HepG2 (cell line): ENCODE measurements at regions not wholly inside any gene's neighbourhood (a gene's known extent, or its start where the extent isn't known, plus 50 kb on each side); places are given as distances from the start of the nearest gene placed in this dataset.

Experiments used
- ATAC-seq: fragments of 200-7000 bp; cut with Tn5 transposase; 3 replicates; pipeline ENCODE4 v1.9.1; 2020; ENCODE audit warnings: mild to moderate bottlenecking, moderate library complexity
- BruUV-seq: library from RNA; stranded (reverse); fragments of 400-500 nt; replicated peaks from 2 replicates; lab custom pipeline; 2021; lab: Mats Ljungman, UMichigan
- CTCF ChIA-PET: fragments of 300-600 bp; formaldehyde crosslinking; extraction: SDS; loops from one replicate; lab custom pipeline; 2021; ENCODE audit warnings: low total read pairs, inconsistent platforms, low intra/inter-chr PET ratio; lab: Yijun Ruan, JAX
- POLR2A ChIA-PET: fragments of 350-600 bp; sonication (Branson Sonifier 250); formaldehyde crosslinking; loops from one replicate; lab custom pipeline; 2020; ENCODE audit warnings: antibody characterized with exemption, inconsistent platforms; lab: Yijun Ruan, JAX
- DNase-seq: peaks from one replicate; pipeline ENCODE4 v3.0.0-alpha.2; 2015; ENCODE audit warnings: low spot score
- FAIRE-seq: peaks from 3 replicates; lab custom pipeline; 2011; peaks lifted over from hg19 to GRCh38; lab: Jason Lieb, UNC
- H2AFZ ChIP-seq: one replicate; pipeline ENCODE4 v1.6.1; 2011; ENCODE audit warnings: low read length, inconsistent platforms
- H3K27ac ChIP-seq: fragments of 300-600 bp; 3 replicates; pipeline ENCODE4 v1.8.0; 2011; ENCODE audit warnings: mixed run types, mild to moderate bottlenecking, mixed read lengths, low read length, inconsistent platforms; ENCODE audit not compliant: insufficient read depth; ENCODE audit errors: extremely low read length
- H3K27me3 ChIP-seq, 2 experiments: fragments of 200-600 bp in 1 of 2; 2 replicates in 1 of 2; 3 replicates in 1 of 2; pipeline versions ENCODE4 v1.6.0 to v1.8.0; 2011; ENCODE audit warnings: low read length in 2 of 2, mild to moderate bottlenecking in 2 of 2, moderate library complexity in 2 of 2, inconsistent platforms in 1 of 2; ENCODE audit not compliant: insufficient read depth in 2 of 2, control insufficient read depth in 1 of 2
- H3K36me3 ChIP-seq, 2 experiments: fragments of 200-600 bp in 1 of 2; replicated peaks in 1 of 2; 2 replicates in 1 of 2; 3 replicates in 1 of 2; pipeline versions ENCODE4 v1.5.1 to v1.8.0; 2011; ENCODE audit warnings: low read length in 2 of 2, inconsistent platforms in 1 of 2; ENCODE audit not compliant: insufficient read depth in 2 of 2, control insufficient read depth in 1 of 2
- H3K4me1 ChIP-seq: 2 replicates; pipeline ENCODE4 v1.5.1; 2012; ENCODE audit warnings: low read length, inconsistent platforms; ENCODE audit not compliant: insufficient read depth
- H3K4me2 ChIP-seq: 2 replicates; pipeline ENCODE4 v1.6.0; 2011; ENCODE audit warnings: low read depth, low read length, inconsistent platforms
- H3K4me3 ChIP-seq, 3 experiments: fragments of 200-600 bp in 1 of 3; sonication (generic), shearing (Covaris generic) in 1 of 3; replicated peaks in 1 of 3; 2 replicates each; pipeline ENCODE4 v1.5.1; 2011 to 2016; ENCODE audit warnings: low read length in 3 of 3, inconsistent platforms in 2 of 3, low read depth in 2 of 3, mild to moderate bottlenecking in 2 of 3, control low read depth in 1 of 3, mixed read lengths in 1 of 3; ENCODE audit not compliant: insufficient read depth in 1 of 3
- H3K79me2 ChIP-seq: one replicate; pipeline ENCODE4 v1.6.1; 2011; ENCODE audit warnings: low read length, inconsistent platforms; ENCODE audit not compliant: insufficient read depth
- H3K9ac ChIP-seq: 2 replicates; pipeline ENCODE4 v1.6.0; 2011; ENCODE audit warnings: mild to moderate bottlenecking, low read depth, low read length, inconsistent platforms; ENCODE audit not compliant: insufficient read depth
- H3K9me3 ChIP-seq: 2 replicates; pipeline ENCODE4 v1.5.1; 2012; ENCODE audit warnings: mild to moderate bottlenecking, low read length
- H4K20me1 ChIP-seq: 2 replicates; pipeline ENCODE4 v1.6.0; 2011; ENCODE audit warnings: inconsistent platforms, mild to moderate bottlenecking, low read length, moderate library complexity; ENCODE audit not compliant: insufficient read depth
- MYC ChIP-seq: sonication (generic); formaldehyde crosslinking; IDR thresholded peaks from 2 replicates; pipeline ENCODE4 v1.9.0; 2021; ENCODE audit warnings: missing genetic modification reagents, borderline replicate concordance
- PHF21A ChIP-seq: sonication (generic); formaldehyde crosslinking; IDR thresholded peaks from 2 replicates; pipeline ENCODE4 v1.5.0; 2020; ENCODE audit warnings: mild to moderate bottlenecking, missing genetic modification reagents
- RFX5 ChIP-seq: IDR thresholded peaks from 2 replicates; pipeline ENCODE4 v1.6.1; 2011; ENCODE audit warnings: low read depth, low read length, improper control_type of control experiment
- ZFYVE20 ChIP-seq: sonication (generic); formaldehyde crosslinking; IDR thresholded peaks from 2 replicates; pipeline ENCODE4 v1.8.0; 2023; ENCODE audit warnings: low read depth, mild to moderate bottlenecking, moderate library complexity, missing genetic modification reagents, borderline replicate concordance
- ZNF574 ChIP-seq: sonication (generic); formaldehyde crosslinking; IDR thresholded peaks from 2 replicates; pipeline ENCODE4 v1.4.0; 2020; ENCODE audit warnings: missing genetic modification reagents
- WGBS: methylation state at CpG from one replicate; pipeline ENCODE4 v1.1.6; 2017; ENCODE audit warnings: low lambda C conversion rate; 5-methylcytosine and 5-hydroxymethylcytosine counted together
- in situ Hi-C: cut with HindIII; loops from 2 replicates; pipeline ENCODE4 v1.10.0; 2017; ENCODE audit warnings: low pct_unique_long_range_greater_than_20kb; ENCODE audit not compliant: extremely low pct_ligation_motif_present
- intact Hi-C: fragments of 100-400 bp; cut with micrococcal nuclease; formaldehyde crosslinking; loops from one replicate; pipeline ENCODE4 v1.10.0; 2022; ENCODE audit not compliant: unreplicated experiment

- TF ChIP-seq ZNF574, result no peak
- TF ChIP-seq MYC, result no peak
- no peak for TF ChIP-seq PHF21A (CRISPR knock-in tag)
Measured at GRCh38 chr4:34043131-34043530, 2201.2 kb downstream of the ARAP2 start (continued).

- Histone ChIP-seq H3K27me3 (no peaks in the 10 kb centered on the region), H3K4me2 (no peak overlapping the region), H2AFZ (no peak overlapping the region), H3K36me3 (no peaks in the 10 kb centered on the region), H3K4me1 (no peaks in the 10 kb centered on the region), H4K20me1 (no peaks in the 10 kb centered on the region), H3K9me3 (peaks cover 6% of the 10 kb centered on the region; the same call in 1 of the 2 replicates), H3K79me2 (no peaks in the 10 kb centered on the region), H3K4me3 (no peak overlapping the region), H3K27ac (no peak overlapping the region), H3K9ac (no peak overlapping the region)
- TF ChIP-seq ZFYVE20, result no peak
- 0 out of 2 replicates have a peak, but pooled peaks have one; percentile 32 for TF ChIP-seq RFX5
- CTCF ChIA-PET, result no interaction called here
- POLR2A ChIA-PET, result no interaction called here
- in situ Hi-C loops (no loop called here), intact Hi-C loops (no loop called here)
- no TSS peak for BruUV-seq
- FAIRE-seq (no peak), ATAC-seq (no peak), DNase-seq (no peak)
- 0% methylated on average over 1 of the region's 1 CpG for WGBS
Measured at GRCh38 chr4:34046580-34046979, 2197.7 kb downstream of the ARAP2 start.
